Endodermal cell (in vitro differentiated cells): ENCODE measurements at regions not wholly inside any gene's neighbourhood (a gene's known extent, or its start where the extent isn't known, plus 50 kb on each side); places are given as distances from the start of the nearest gene placed in this dataset.

Experiments
- DNase-seq: peaks from one replicate; pipeline ENCODE4 v3.0.0-alpha.2; 2017
- H3K27ac ChIP-seq: 2 replicates; pipeline ENCODE4 v1.5.1; 2013; ENCODE audit warnings: mild to moderate bottlenecking, low read depth, low read length, moderate library complexity
- H3K27me3 ChIP-seq: 2 replicates; pipeline ENCODE4 v1.6.1; 2013; ENCODE audit warnings: mild to moderate bottlenecking, low read length, moderate library complexity; ENCODE audit not compliant: insufficient read depth, control insufficient read depth, poor library complexity, severe bottlenecking
- H3K36me3 ChIP-seq: 2 replicates; pipeline ENCODE4 v1.7.0; 2013; ENCODE audit warnings: mild to moderate bottlenecking, low read length, moderate library complexity; ENCODE audit not compliant: control insufficient read depth, insufficient read depth
- H3K4me1 ChIP-seq: one replicate; pipeline ENCODE4 v1.7.0; 2013; ENCODE audit warnings: low read length; ENCODE audit not compliant: control insufficient read depth, insufficient read depth
- H3K4me3 ChIP-seq: 2 replicates; pipeline ENCODE4 v1.5.1; 2013; ENCODE audit warnings: mild to moderate bottlenecking, low read length, moderate library complexity
- H3K9ac ChIP-seq: 2 replicates; pipeline ENCODE4 v1.6.1; 2013; ENCODE audit warnings: mild to moderate bottlenecking, low read length, moderate library complexity; ENCODE audit not compliant: poor library complexity, severe bottlenecking; ENCODE audit errors: extremely low read depth
- H3K9me3 ChIP-seq: 2 replicates; pipeline ENCODE4 v1.6.1; 2013; ENCODE audit warnings: mild to moderate bottlenecking, low read length, moderate library complexity; ENCODE audit not compliant: control insufficient read depth
- H3K27ac Mint-ChIP-seq: 2 replicates; pipeline ENCODE4 v1.8.0; 2020; ENCODE audit warnings: mixed read lengths
- H3K27me3 Mint-ChIP-seq: 2 replicates; pipeline ENCODE4 v1.8.0; 2021; ENCODE audit warnings: mild to moderate bottlenecking, mixed read lengths; ENCODE audit not compliant: insufficient read depth
- H3K36me3 Mint-ChIP-seq: 2 replicates; pipeline ENCODE4 v1.8.0; 2020; ENCODE audit warnings: low read depth, mixed read lengths
- H3K4me1 Mint-ChIP-seq: 2 replicates; pipeline ENCODE4 v1.8.0; 2020; ENCODE audit warnings: mixed read lengths
- H3K4me3 Mint-ChIP-seq: 2 replicates; pipeline ENCODE4 v1.8.0; 2020; ENCODE audit warnings: mild to moderate bottlenecking, moderate library complexity, mixed read lengths
- H3K9me3 Mint-ChIP-seq: 2 replicates; pipeline ENCODE4 v1.8.0; 2020; ENCODE audit warnings: mild to moderate bottlenecking, mixed read lengths
- CTCF ChIP-seq: fragments of 200-600 bp; sonication (generic); conservative IDR thresholded peaks from 2 replicates; pipeline ENCODE4 v1.5.0; 2021; ENCODE audit warnings: antibody characterized with exemption, mild to moderate bottlenecking
- WGBS, 2 experiments: methylation state at CpG; one replicate each; pipeline versions ENCODE4 v1.1.5 to v1.1.7; 2013; ENCODE audit warnings: missing lambda C conversion rate in 2 of 2, mixed read lengths in 1 of 2; ENCODE audit not compliant: insufficient coverage in 1 of 2, insufficient read length in 1 of 2; 5-methylcytosine and 5-hydroxymethylcytosine counted together

GRCh38 chr13:30370146-30370545, 52.1 kb upstream of the UBE2L5 start:
- 100% methylated on average over 1 of the region's 1 CpG; no CpG with 5 or more reads in 1 of the 2 experiments for WGBS, 2 experiments
- Mint-ChIP-seq H3K36me3 (no peaks in the 10 kb centered on the region), H3K27ac (no peak overlapping the region), H3K9me3 (no peaks in the 10 kb centered on the region), H3K27me3 (no peaks in the 10 kb centered on the region), H3K4me1 (peaks cover 11% of the 10 kb centered on the region), H3K4me3 (no peak overlapping the region)
- Histone ChIP-seq H3K27ac (no peak overlapping the region), H3K4me1 (no peaks in the 10 kb centered on the region), H3K27me3 (no peaks in the 10 kb centered on the region), H3K36me3 (no peaks in the 10 kb centered on the region), H3K4me3 (no peak overlapping the region), H3K9ac (no peak overlapping the region), H3K9me3 (no peaks in the 10 kb centered on the region)
- no peak for TF ChIP-seq CTCF
- DNase-seq, result no peak

GRCh38 chr13:30370916-30371521, 51.3 kb upstream of the UBE2L5 start:
- no peaks in the 10 kb centered on the region for H3K36me3 Mint-ChIP-seq
- no peak overlapping the region for H3K9ac ChIP-seq
- H3K27me3 Mint-ChIP-seq, result no peaks in the 10 kb centered on the region
- no peak overlapping the region for H3K27ac ChIP-seq
- no peaks in the 10 kb centered on the region for H3K4me1 ChIP-seq
- no peak overlapping the region for H3K4me3 ChIP-seq
- no peak overlapping the region for H3K27ac Mint-ChIP-seq
- no peak for TF ChIP-seq CTCF
- H3K9me3 ChIP-seq, result no peaks in the 10 kb centered on the region
- no peak for DNase-seq
- H3K36me3 ChIP-seq, result no peaks in the 10 kb centered on the region
- peaks cover 5% of the 10 kb centered on the region for H3K4me1 Mint-ChIP-seq
- no peaks in the 10 kb centered on the region for H3K27me3 ChIP-seq
- no peaks in the 10 kb centered on the region for H3K9me3 Mint-ChIP-seq
- 92 to 98% methylated on average over 3 to 4 of the region's 4 CpGs for WGBS, 2 experiments
- no peak overlapping the region for H3K4me3 Mint-ChIP-seq

- H3K27me3 ChIP-seq, result no peaks in the 10 kb centered on the region
- 82 to 84% methylated on average over 14 of the region's 14 CpGs for WGBS, 2 experiments
- Mint-ChIP-seq H3K27ac (no peak overlapping the region), H3K4me1 (peaks cover 3% of the 10 kb centered on the region), H3K4me3 (no peak overlapping the region), H3K27me3 (no peaks in the 10 kb centered on the region), H3K36me3 (no peaks in the 10 kb centered on the region), H3K9me3 (no peaks in the 10 kb centered on the region)
- H3K4me1 ChIP-seq, result no peaks in the 10 kb centered on the region
- H3K36me3 ChIP-seq, result no peaks in the 10 kb centered on the region
- no peak overlapping the region for H3K9ac ChIP-seq
- no peaks in the 10 kb centered on the region for H3K9me3 ChIP-seq
- TF ChIP-seq CTCF, result no peak
- H3K4me3 ChIP-seq, result no peak overlapping the region
- no peak for DNase-seq
- no peak overlapping the region for H3K27ac ChIP-seq
These were observed 50.5 kb upstream of the UBE2L5 start for GRCh38 chr13:30371649-30372265.
